Astrocyte (in vitro differentiated cells and primary cell): ENCODE measurements at regions not wholly inside any gene's neighbourhood (a gene's known extent, or its start where the extent isn't known, plus 50 kb on each side); places are given as distances from the start of the nearest gene placed in this dataset.

Source experiments
- DNase-seq: peaks from one replicate; pipeline ENCODE4 v3.0.0-alpha.2; 2010; ENCODE audit warnings: low read depth
- FAIRE-seq: peaks from 2 replicates; lab custom pipeline; 2011; peaks lifted over from hg19 to GRCh38; lab: Jason Lieb, UNC
- H2AFZ ChIP-seq: 2 replicates; pipeline ENCODE4 v1.6.0; 2012; ENCODE audit warnings: low read depth, low read length, inconsistent platforms
- H3K27ac ChIP-seq: 2 replicates; pipeline ENCODE4 v1.5.1; 2011; ENCODE audit warnings: low read depth, low read length, inconsistent platforms
- H3K27me3 ChIP-seq: 2 replicates; pipeline ENCODE4 v1.6.0; 2011; ENCODE audit warnings: low read length, inconsistent platforms; ENCODE audit not compliant: insufficient read depth
- H3K36me3 ChIP-seq: 2 replicates; pipeline ENCODE4 v1.5.1; 2011; ENCODE audit warnings: low read length, inconsistent platforms; ENCODE audit not compliant: insufficient read depth
- H3K4me1 ChIP-seq: 2 replicates; pipeline ENCODE4 v1.5.1; 2011; ENCODE audit warnings: low read length, inconsistent platforms; ENCODE audit not compliant: insufficient read depth
- H3K4me2 ChIP-seq: 2 replicates; pipeline ENCODE4 v1.6.0; 2012; ENCODE audit warnings: low read length, inconsistent platforms
- H3K4me3 ChIP-seq: 2 replicates; pipeline ENCODE4 v1.5.1; 2011; ENCODE audit warnings: low read depth, mild to moderate bottlenecking, low read length, inconsistent platforms; ENCODE audit not compliant: insufficient read depth
- H3K79me2 ChIP-seq: 2 replicates; pipeline ENCODE4 v1.6.0; 2012; ENCODE audit warnings: mild to moderate bottlenecking, low read length, inconsistent platforms; ENCODE audit not compliant: insufficient read depth
- H3K9ac ChIP-seq: 2 replicates; pipeline ENCODE4 v1.6.0; 2012; ENCODE audit warnings: mild to moderate bottlenecking, low read length, inconsistent platforms
- H3K9me3 ChIP-seq: 2 replicates; pipeline ENCODE4 v1.5.1; 2012; ENCODE audit warnings: low read depth, mild to moderate bottlenecking, low read length, inconsistent platforms; ENCODE audit not compliant: insufficient read depth
- H4K20me1 ChIP-seq: 2 replicates; pipeline ENCODE4 v1.6.0; 2012; ENCODE audit warnings: low read length, inconsistent platforms; ENCODE audit not compliant: insufficient read depth
- H3K27ac Mint-ChIP-seq: one replicate; pipeline ENCODE4 v1.8.0; 2021; ENCODE audit warnings: mild to moderate bottlenecking, mixed read lengths; ENCODE audit not compliant: unreplicated experiment
- H3K27me3 Mint-ChIP-seq: one replicate; pipeline ENCODE4 v1.8.0; 2021; ENCODE audit warnings: low read depth, mixed read lengths; ENCODE audit not compliant: unreplicated experiment
- H3K36me3 Mint-ChIP-seq: one replicate; pipeline ENCODE4 v1.8.0; 2021; ENCODE audit warnings: low read depth, mixed read lengths; ENCODE audit not compliant: unreplicated experiment
- H3K4me1 Mint-ChIP-seq: one replicate; pipeline ENCODE4 v1.8.0; 2021; ENCODE audit warnings: low read depth, mixed read lengths; ENCODE audit not compliant: unreplicated experiment
- H3K4me3 Mint-ChIP-seq: one replicate; pipeline ENCODE4 v1.8.0; 2021; ENCODE audit warnings: mild to moderate bottlenecking, moderate library complexity, mixed read lengths; ENCODE audit not compliant: unreplicated experiment
- H3K9me3 Mint-ChIP-seq: one replicate; pipeline ENCODE4 v1.8.0; 2021; ENCODE audit warnings: mild to moderate bottlenecking, mixed read lengths; ENCODE audit not compliant: unreplicated experiment
- EZH2 ChIP-seq: IDR thresholded peaks from 2 replicates; pipeline ENCODE4 v1.6.1; 2012; ENCODE audit warnings: mild to moderate bottlenecking, low read length, inconsistent platforms; ENCODE audit not compliant: insufficient read depth
- TF ChIP-seq, protein P1 (sequence below): IDR thresholded peaks from 2 replicates; pipeline ENCODE4 v1.5.1; 2011; ENCODE audit warnings: low read depth, mild to moderate bottlenecking, inconsistent platforms, low read length, moderate library complexity; ENCODE audit not compliant: insufficient read depth

DNA sequence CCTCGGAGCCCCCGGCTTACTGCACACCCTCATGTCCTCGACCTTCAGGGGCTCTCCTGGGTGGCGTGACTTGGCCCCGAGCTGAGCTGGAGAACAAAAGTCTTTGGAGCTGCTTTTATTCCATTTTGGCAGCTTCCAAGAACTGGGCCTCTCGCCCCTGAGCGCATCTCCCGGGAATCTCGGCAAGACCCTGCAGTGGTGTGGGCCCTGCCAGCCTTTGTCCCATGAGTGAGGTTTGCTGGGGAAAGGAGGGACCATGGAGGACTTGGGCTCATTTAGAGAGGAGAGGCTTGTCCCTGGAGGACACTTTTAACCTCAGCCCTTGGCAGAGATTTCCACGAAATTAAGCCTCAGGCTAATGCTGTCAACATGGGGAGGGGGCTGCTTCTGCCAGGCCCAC, 62.3 kb upstream of the SLCO4A1 start:
- FAIRE-seq = no peak

GRCh38 chr20:62580733-62581132, 61.6 kb upstream of the SLCO4A1 start:
- Mint-ChIP-seq H3K9me3 (peaks cover 3% of the 10 kb centered on the region), H3K27me3 (peaks cover 64% of the 10 kb centered on the region), H3K4me3 (no peak overlapping the region), H3K4me1 (no peaks in the 10 kb centered on the region), H3K27ac (no peak overlapping the region), H3K36me3 (no peaks in the 10 kb centered on the region)
- no peak overlapping the region for H3K27ac ChIP-seq
- no peak overlapping the region for H3K4me2 ChIP-seq
- H3K9me3 ChIP-seq = no peaks in the 10 kb centered on the region
- H3K36me3 ChIP-seq = no peaks in the 10 kb centered on the region
- no peak overlapping the region for H3K4me3 ChIP-seq
- no peaks in the 10 kb centered on the region for H3K79me2 ChIP-seq
- TF ChIP-seq, protein P1, sequence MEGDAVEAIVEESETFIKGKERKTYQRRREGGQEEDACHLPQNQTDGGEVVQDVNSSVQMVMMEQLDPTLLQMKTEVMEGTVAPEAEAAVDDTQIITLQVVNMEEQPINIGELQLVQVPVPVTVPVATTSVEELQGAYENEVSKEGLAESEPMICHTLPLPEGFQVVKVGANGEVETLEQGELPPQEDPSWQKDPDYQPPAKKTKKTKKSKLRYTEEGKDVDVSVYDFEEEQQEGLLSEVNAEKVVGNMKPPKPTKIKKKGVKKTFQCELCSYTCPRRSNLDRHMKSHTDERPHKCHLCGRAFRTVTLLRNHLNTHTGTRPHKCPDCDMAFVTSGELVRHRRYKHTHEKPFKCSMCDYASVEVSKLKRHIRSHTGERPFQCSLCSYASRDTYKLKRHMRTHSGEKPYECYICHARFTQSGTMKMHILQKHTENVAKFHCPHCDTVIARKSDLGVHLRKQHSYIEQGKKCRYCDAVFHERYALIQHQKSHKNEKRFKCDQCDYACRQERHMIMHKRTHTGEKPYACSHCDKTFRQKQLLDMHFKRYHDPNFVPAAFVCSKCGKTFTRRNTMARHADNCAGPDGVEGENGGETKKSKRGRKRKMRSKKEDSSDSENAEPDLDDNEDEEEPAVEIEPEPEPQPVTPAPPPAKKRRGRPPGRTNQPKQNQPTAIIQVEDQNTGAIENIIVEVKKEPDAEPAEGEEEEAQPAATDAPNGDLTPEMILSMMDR = no peak
- TF ChIP-seq EZH2 = no peak
- H3K9ac ChIP-seq = no peak overlapping the region
- FAIRE-seq (no peak), DNase-seq (no peak)
- peaks cover 7% of the 10 kb centered on the region for H4K20me1 ChIP-seq
- peaks cover 14% of the 10 kb centered on the region for H3K27me3 ChIP-seq
- no peaks in the 10 kb centered on the region for H3K4me1 ChIP-seq
- no peak overlapping the region for H2AFZ ChIP-seq

More for the DNA sequence above, 62.3 kb upstream of the SLCO4A1 start:
- H3K79me2 ChIP-seq = no peaks in the 10 kb centered on the region
- H3K27me3 ChIP-seq = peaks cover 16% of the 10 kb centered on the region
- H4K20me1 ChIP-seq = peaks cover 7% of the 10 kb centered on the region
- no peak overlapping the region for H3K4me3 Mint-ChIP-seq
- H3K4me1 ChIP-seq = no peaks in the 10 kb centered on the region
- no peak for DNase-seq
- H3K36me3 ChIP-seq = no peaks in the 10 kb centered on the region
- peaks cover 2% of the 10 kb centered on the region for H3K9me3 Mint-ChIP-seq
- no peaks in the 10 kb centered on the region for H3K4me1 Mint-ChIP-seq
- TF ChIP-seq, protein P1 = no peak
- TF ChIP-seq EZH2 = no peak
- no peak overlapping the region for H3K4me3 ChIP-seq
- H3K4me2 ChIP-seq = no peak overlapping the region
- H2AFZ ChIP-seq = no peak overlapping the region
- H3K27ac ChIP-seq = no peak overlapping the region
- H3K9ac ChIP-seq = no peak overlapping the region
- H3K27ac Mint-ChIP-seq = no peak overlapping the region
- no peaks in the 10 kb centered on the region for H3K9me3 ChIP-seq
- H3K27me3 Mint-ChIP-seq = peaks cover 66% of the 10 kb centered on the region
- no peaks in the 10 kb centered on the region for H3K36me3 Mint-ChIP-seq

DNA sequence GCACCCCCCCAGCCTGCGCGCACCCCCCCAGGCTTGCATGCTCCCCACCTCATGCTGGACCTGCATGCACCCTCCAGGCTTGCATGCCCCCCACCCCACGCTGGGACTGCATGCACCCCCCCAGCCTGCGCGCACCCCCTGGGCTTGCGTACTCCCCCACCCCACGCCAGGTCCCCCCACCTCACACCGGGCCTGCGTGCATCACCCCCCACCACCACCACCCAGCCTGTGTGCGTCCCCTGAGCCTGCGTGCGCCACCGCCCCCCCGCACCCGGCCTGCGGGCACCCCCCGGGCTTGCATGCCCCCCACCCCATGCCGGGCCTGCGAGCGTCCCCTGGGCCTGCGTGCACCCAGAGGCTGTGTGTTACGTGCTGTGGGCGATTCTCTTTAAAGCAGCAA, 61.0 kb upstream of the SLCO4A1 start:
- Histone ChIP-seq H3K27ac (no peak overlapping the region), H3K9ac (no peak overlapping the region), H3K9me3 (no peaks in the 10 kb centered on the region), H3K4me2 (no peak overlapping the region), H4K20me1 (peaks cover 7% of the 10 kb centered on the region), H3K79me2 (no peaks in the 10 kb centered on the region), H3K4me1 (no peaks in the 10 kb centered on the region), H3K27me3 (peaks cover 13% of the 10 kb centered on the region), H2AFZ (no peak overlapping the region), H3K36me3 (no peaks in the 10 kb centered on the region), H3K4me3 (no peak overlapping the region)
- H3K27ac Mint-ChIP-seq = no peak overlapping the region
- no peak overlapping the region for H3K4me3 Mint-ChIP-seq
- no peaks in the 10 kb centered on the region for H3K4me1 Mint-ChIP-seq
- no peaks in the 10 kb centered on the region for H3K36me3 Mint-ChIP-seq
- H3K27me3 Mint-ChIP-seq = peaks cover 66% of the 10 kb centered on the region
- H3K9me3 Mint-ChIP-seq = peaks cover 3% of the 10 kb centered on the region
- FAIRE-seq (no peak), DNase-seq (no peak)
- TF ChIP-seq, protein P1 = no peak
- TF ChIP-seq EZH2 = no peak
